CD4-positive, CD25-positive, alpha-beta regulatory T cell (primary cell): ENCODE measurements at regions not wholly inside any gene's neighbourhood (a gene's known extent, or its start where the extent isn't known, plus 50 kb on each side); places are given as distances from the start of the nearest gene placed in this dataset.
A peak's percentile ranks its signal among the peaks of the same experiment; 100 is the strongest.

Experiments used
- ATAC-seq, 2 donors: fragments of 150-1000 bp; cut with Tn5 transposase; one replicate each; pipeline ENCODE4 v1.10.0; 2021; ENCODE audit warnings: low read depth in 2 of 2, moderate number of reproducible peaks in 2 of 2, moderate library complexity in 1 of 2
- DNase-seq, 3 donors: peaks; one replicate each; pipeline versions ENCODE4 v3.0.0 to v3.0.0-alpha.2; 2012 to 2022; ENCODE audit warnings: mixed read lengths in 1 of 3
- H3K27ac ChIP-seq: one replicate; pipeline ENCODE4 v1.7.0; 2013; ENCODE audit warnings: mild to moderate bottlenecking, low read length; ENCODE audit not compliant: insufficient read depth, poor library complexity, severe bottlenecking
- H3K27me3 ChIP-seq: one replicate; pipeline ENCODE4 v1.7.0; 2013; ENCODE audit warnings: low read length; ENCODE audit not compliant: control insufficient read depth, insufficient read depth
- H3K36me3 ChIP-seq: one replicate; pipeline ENCODE4 v1.7.0; 2013; ENCODE audit warnings: mild to moderate bottlenecking, low read length, moderate library complexity; ENCODE audit not compliant: control insufficient read depth, insufficient read depth
- H3K4me1 ChIP-seq: 2 replicates; pipeline ENCODE4 v1.7.0; 2013; ENCODE audit warnings: mild to moderate bottlenecking, low read length; ENCODE audit not compliant: insufficient read depth, control insufficient read depth, poor library complexity, severe bottlenecking
- H3K4me3 ChIP-seq: one replicate; pipeline ENCODE4 v1.7.0; 2013; ENCODE audit warnings: low read depth, mild to moderate bottlenecking, low read length, moderate library complexity
- H3K9me3 ChIP-seq, 2 experiments: 1 replicate in 1 of 2; 2 replicates in 1 of 2; pipeline ENCODE4 v1.7.0; 2013; ENCODE audit warnings: low read length in 2 of 2, mild to moderate bottlenecking in 1 of 2, moderate library complexity in 1 of 2; ENCODE audit not compliant: control insufficient read depth in 2 of 2
- H3K27ac Mint-ChIP-seq, 3 donors: one replicate each; pipeline ENCODE4 v1.8.0; 2020 to 2022; ENCODE audit warnings: mild to moderate bottlenecking in 3 of 3, mixed read lengths in 3 of 3, moderate library complexity in 2 of 3
- H3K27me3 Mint-ChIP-seq: one replicate; pipeline ENCODE4 v1.8.0; 2022; ENCODE audit warnings: mild to moderate bottlenecking, mixed read lengths
- H3K36me3 Mint-ChIP-seq: one replicate; pipeline ENCODE4 v1.8.0; 2020; ENCODE audit warnings: mixed read lengths
- H3K4me1 Mint-ChIP-seq, 4 donors: one replicate each; pipeline ENCODE4 v1.8.0; 2020 to 2022; ENCODE audit warnings: mixed read lengths in 4 of 4, mild to moderate bottlenecking in 1 of 4
- H3K4me3 Mint-ChIP-seq, 4 donors: one replicate each; pipeline ENCODE4 v1.8.0; 2020 to 2022; ENCODE audit warnings: mild to moderate bottlenecking in 4 of 4, mixed read lengths in 4 of 4, moderate library complexity in 3 of 4
- H3K9me3 Mint-ChIP-seq, 7 donors: one replicate each; pipeline ENCODE4 v1.8.0; 2020 to 2022; ENCODE audit warnings: mixed read lengths in 7 of 7, mild to moderate bottlenecking in 3 of 7, moderate library complexity in 2 of 7

DNA sequence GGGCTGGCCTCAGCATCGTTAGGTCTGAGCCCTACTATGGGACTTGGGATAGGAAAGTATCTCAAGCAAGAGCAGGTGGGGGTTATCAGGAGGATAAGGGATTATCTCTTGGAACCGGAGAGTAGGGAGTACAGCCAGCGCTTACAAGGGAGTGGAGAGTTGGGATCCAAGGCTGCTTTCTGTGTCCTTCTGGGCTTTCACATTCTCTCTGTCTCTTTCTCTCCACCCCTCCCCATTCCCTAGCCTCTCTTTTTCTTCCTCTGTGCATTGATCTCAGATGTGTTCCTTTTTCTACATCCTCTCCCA is 170.2 kb downstream of the BUD13 start:
- Histone ChIP-seq H3K4me1 (no peaks in the 10 kb centered on the region), H3K27ac (no peak overlapping the region), H3K27me3 (no peaks in the 10 kb centered on the region), H3K4me3 (no peak overlapping the region), H3K36me3 (no peaks in the 10 kb centered on the region), H3K9me3 (no peaks in the 10 kb centered on the region)
- H3K27me3 Mint-ChIP-seq, result peaks cover 10% of the 10 kb centered on the region
- no peaks in the 10 kb centered on the region for H3K36me3 Mint-ChIP-seq
- no peaks in the 10 kb centered on the region for H3K4me1 Mint-ChIP-seq
- no peak overlapping the region for H3K4me3 Mint-ChIP-seq
- no peak for DNase-seq
- no peak overlapping the region for H3K27ac Mint-ChIP-seq
- ATAC-seq, result no peak
- peaks cover 0 to 2% (median 0%) of the 10 kb centered on the region in 7 donors for H3K9me3 Mint-ChIP-seq

DNA sequence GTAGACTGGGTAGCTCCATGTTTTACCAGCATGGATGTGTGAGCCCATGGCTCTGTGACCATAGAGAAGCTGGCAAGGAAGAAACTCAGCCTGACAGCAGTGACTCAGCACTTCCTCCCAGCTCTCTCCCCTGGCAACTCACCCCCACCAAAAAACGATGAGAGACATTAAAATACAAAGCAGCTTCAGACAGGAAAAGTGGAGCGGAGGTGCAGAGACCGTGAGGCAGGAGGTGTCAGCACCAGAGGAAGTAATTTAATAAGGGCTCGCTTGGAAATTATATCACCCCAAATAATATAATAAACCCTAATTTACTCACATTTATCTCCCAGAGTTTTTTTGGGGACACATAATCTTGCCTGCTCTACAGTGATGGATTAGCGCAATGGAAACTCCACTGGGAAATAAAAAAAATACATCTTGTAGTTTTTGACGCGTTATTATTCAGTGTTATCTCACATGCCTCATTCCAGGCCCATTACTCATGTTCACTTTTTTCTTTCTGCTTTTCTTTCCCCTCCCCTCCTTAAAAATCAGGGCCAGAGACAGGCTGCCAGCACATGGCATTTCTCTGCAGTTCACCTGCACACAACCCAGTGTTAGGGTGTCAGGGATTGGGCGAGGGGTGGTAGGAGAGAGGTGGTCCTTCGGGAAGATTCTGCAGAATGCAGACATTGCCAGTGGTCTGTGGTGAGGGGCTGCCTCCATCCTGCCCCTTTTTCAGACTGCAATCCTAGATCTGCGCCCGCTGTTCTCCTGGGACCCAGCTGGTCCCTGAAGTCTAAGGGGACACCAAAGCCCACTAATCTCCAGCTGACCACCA is 170.8 kb downstream of the BUD13 start:
- DNase-seq (peak in 1 of 3 donors; percentile 17), ATAC-seq (no peak)
- no peak overlapping the region for H3K27ac Mint-ChIP-seq
- H3K4me3 Mint-ChIP-seq, result no peak overlapping the region
- no peak overlapping the region for H3K27ac ChIP-seq
- H3K9me3 Mint-ChIP-seq, result peaks cover 0 to 2% (median 0%) of the 10 kb centered on the region in 7 donors
- H3K4me3 ChIP-seq, result no peak overlapping the region
- peaks cover 8% of the 10 kb centered on the region for H3K27me3 Mint-ChIP-seq
- no peaks in the 10 kb centered on the region for H3K27me3 ChIP-seq
- H3K36me3 ChIP-seq, result no peaks in the 10 kb centered on the region
- no peaks in the 10 kb centered on the region for H3K36me3 Mint-ChIP-seq
- no peaks in the 10 kb centered on the region for H3K4me1 Mint-ChIP-seq
- H3K4me1 ChIP-seq, result no peaks in the 10 kb centered on the region
- H3K9me3 ChIP-seq, result no peaks in the 10 kb centered on the region

DNA sequence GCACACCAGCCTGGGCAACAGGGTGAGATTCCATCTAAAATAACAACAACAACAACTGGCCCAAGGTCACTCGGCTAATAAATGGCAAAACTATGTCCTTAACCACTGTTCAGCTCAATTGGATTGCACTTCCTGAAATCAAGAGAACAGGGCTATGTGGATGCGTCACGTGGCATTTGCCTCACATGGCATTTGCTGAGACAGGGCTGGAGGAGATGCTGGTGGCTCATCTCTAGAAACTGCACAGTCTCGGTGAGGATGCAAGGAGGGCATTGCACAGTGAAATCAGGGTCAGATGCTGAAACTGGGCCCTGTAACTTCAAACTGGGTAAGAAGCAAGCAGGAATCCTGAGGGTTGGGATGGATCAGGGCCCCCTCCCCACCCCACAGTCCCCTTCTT is 171.9 kb downstream of the BUD13 start:
- DNase-seq (no peak), ATAC-seq (no peak)
- Histone ChIP-seq H3K4me1 (no peaks in the 10 kb centered on the region), H3K4me3 (no peak overlapping the region), H3K36me3 (no peaks in the 10 kb centered on the region), H3K9me3 (no peaks in the 10 kb centered on the region), H3K27ac (no peak overlapping the region), H3K27me3 (no peaks in the 10 kb centered on the region)
- Mint-ChIP-seq H3K27ac (no peak overlapping the region), H3K36me3 (no peaks in the 10 kb centered on the region), H3K27me3 (peaks cover 8% of the 10 kb centered on the region), H3K4me1 (no peaks in the 10 kb centered on the region), H3K4me3 (no peak overlapping the region), H3K9me3 (peaks cover 0 to 2% (median 0%) of the 10 kb centered on the region in 7 donors)

DNA sequence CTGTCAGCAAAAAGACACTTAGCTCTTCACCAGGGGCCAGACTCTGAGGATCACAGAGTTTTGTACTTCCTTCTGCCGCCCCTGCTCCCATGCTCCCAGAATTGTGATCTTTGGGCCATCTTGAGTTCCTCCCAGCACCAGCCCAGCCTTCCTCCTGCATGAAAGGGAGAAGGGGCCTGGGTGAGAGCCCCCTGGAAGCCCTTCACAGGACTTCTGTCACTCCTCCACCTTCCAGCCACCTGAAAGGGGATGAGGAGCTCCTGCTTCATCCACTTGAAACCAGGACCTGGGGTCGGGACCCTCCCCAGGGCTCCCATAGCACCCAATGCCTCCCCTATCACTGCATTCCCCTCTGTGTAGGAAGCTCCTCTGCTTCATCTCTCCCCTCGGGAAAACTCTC is 174.2 kb downstream of the BUD13 start:
- Histone ChIP-seq H3K4me1 (no peaks in the 10 kb centered on the region), H3K27me3 (no peaks in the 10 kb centered on the region), H3K36me3 (no peaks in the 10 kb centered on the region), H3K4me3 (no peak overlapping the region), H3K27ac (no peak overlapping the region), H3K9me3 (no peaks in the 10 kb centered on the region)
- no peak overlapping the region for H3K4me3 Mint-ChIP-seq
- H3K27me3 Mint-ChIP-seq, result peaks cover 4% of the 10 kb centered on the region
- H3K4me1 Mint-ChIP-seq, result no peaks in the 10 kb centered on the region
- no peak for ATAC-seq
- H3K27ac Mint-ChIP-seq, result peak overlapping the region in 1 of 3 donors; percentile 32
- H3K9me3 Mint-ChIP-seq, result no peaks in the 10 kb centered on the region
- no peaks in the 10 kb centered on the region for H3K36me3 Mint-ChIP-seq
- DNase-seq, result no peak

DNA sequence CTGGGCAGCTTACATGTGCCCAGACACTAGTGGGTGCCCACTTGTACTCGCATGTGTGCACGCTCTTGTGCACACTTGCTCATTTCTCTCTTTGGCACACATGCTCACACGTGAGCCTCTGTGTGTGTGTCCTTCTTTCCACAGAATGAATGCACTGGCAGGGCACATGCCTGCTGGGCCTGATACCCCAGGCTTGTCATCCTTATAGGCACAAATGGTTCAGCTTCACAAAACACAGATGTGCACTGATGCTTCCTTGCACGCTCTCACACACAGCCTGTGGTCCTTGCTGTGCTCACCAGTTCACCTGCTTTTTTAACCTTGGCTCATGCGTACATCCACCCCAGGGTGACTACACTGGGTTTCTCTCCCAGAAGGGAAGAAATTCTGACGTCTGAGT is 174.8 kb downstream of the BUD13 start:
- no peak overlapping the region for H3K4me3 ChIP-seq
- no peak overlapping the region for H3K27ac ChIP-seq
- Mint-ChIP-seq H3K27ac (no peak overlapping the region), H3K9me3 (no peaks in the 10 kb centered on the region), H3K36me3 (no peaks in the 10 kb centered on the region), H3K4me1 (no peaks in the 10 kb centered on the region), H3K27me3 (peaks cover 4% of the 10 kb centered on the region), H3K4me3 (no peak overlapping the region)
- DNase-seq, result no peak
- H3K4me1 ChIP-seq, result no peaks in the 10 kb centered on the region
- ATAC-seq, result no peak
- H3K27me3 ChIP-seq, result no peaks in the 10 kb centered on the region
- no peaks in the 10 kb centered on the region for H3K36me3 ChIP-seq
- H3K9me3 ChIP-seq, result no peaks in the 10 kb centered on the region

DNA sequence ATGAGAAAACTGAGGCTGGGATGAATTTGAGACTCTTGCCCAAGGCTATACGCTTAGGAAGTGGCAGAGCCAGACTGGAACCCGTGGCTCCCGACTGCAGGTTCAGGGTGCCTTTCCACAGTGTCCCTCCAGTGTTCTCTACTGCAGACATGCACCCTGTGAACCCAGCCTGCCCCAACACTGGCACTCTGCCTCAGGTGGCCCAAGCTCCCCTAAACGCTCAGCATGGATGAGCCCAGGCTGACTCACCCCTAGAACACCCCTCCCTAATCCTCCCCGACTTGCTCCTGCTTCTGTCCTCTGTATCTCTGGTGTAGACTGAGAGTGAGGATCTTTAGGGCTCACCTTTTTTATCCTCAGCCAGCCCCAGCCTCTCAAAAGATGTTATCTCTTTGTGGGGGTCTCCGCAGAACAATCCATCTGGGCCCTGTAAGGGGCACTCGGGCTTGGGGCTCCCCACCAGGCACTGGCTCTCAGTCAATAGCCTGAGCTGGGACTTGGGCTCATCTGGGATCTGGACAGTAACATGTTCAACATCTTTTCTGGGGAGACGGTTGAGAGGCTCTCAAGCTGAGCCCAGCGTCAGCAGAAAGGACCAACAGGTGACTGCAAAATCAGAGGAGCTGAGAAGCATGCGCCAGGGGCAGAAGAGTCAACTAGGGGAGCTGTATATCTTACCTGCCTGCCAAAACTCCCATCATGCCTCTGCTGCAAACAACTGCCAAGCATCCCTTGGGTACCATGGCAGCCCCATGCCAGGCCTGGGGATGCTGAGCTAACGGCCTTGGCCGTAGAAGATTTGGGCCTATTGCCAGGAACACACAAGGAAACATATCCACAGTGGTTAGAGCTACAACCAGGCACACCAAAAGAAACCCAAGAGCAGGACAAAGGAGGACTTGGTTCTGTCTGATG is 176.2 kb downstream of the BUD13 start:
- no peak overlapping the region for H3K27ac Mint-ChIP-seq
- ATAC-seq, result no peak
- H3K27me3 Mint-ChIP-seq, result no peaks in the 10 kb centered on the region
- no peak for DNase-seq
- Histone ChIP-seq H3K4me3 (no peak overlapping the region), H3K27me3 (no peaks in the 10 kb centered on the region), H3K36me3 (no peaks in the 10 kb centered on the region), H3K9me3 (no peaks in the 10 kb centered on the region), H3K27ac (no peak overlapping the region), H3K4me1 (no peaks in the 10 kb centered on the region)
- H3K4me3 Mint-ChIP-seq, result no peak overlapping the region
- no peaks in the 10 kb centered on the region for H3K36me3 Mint-ChIP-seq
- no peaks in the 10 kb centered on the region for H3K4me1 Mint-ChIP-seq
- no peaks in the 10 kb centered on the region for H3K9me3 Mint-ChIP-seq

DNA sequence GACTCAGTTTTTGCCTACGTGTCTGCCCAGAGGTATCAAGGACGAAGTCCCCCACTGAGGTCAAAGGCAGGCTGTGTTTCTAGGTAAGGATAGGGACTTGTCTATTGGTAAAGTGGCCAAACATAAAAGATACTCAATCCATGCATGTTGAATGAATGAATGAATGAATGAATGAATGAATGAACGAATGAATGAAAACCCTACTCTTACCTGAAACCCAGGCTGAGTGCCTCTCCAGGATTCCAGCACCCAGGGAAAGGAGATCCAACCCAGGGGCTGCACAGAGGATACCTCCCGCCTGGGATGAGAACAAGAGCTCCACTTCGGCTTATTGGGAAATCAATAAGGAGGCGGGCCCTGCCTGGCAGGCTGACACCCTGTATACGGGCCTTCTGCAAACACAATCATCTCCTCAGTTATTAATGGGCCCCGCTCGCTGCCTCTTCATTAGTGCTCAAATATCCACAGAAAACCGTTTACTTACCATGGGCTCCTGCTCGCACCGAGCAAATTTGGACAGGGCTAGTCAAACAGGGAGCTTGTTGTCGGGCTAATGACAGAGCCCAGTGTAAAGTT is 177.4 kb downstream of the BUD13 start:
- H3K4me3 Mint-ChIP-seq, result no peak overlapping the region
- no peak overlapping the region for H3K4me3 ChIP-seq
- no peaks in the 10 kb centered on the region for H3K9me3 Mint-ChIP-seq
- H3K9me3 ChIP-seq, result no peaks in the 10 kb centered on the region
- no peak overlapping the region for H3K27ac ChIP-seq
- DNase-seq (no peak), ATAC-seq (no peak)
- no peak overlapping the region for H3K27ac Mint-ChIP-seq
- peaks cover 6% of the 10 kb centered on the region for H3K27me3 Mint-ChIP-seq
- no peaks in the 10 kb centered on the region for H3K36me3 Mint-ChIP-seq
- no peaks in the 10 kb centered on the region for H3K4me1 ChIP-seq
- H3K27me3 ChIP-seq, result no peaks in the 10 kb centered on the region
- no peaks in the 10 kb centered on the region for H3K36me3 ChIP-seq
- no peaks in the 10 kb centered on the region for H3K4me1 Mint-ChIP-seq
